Mesothelial cell of epicardium (in vitro differentiated cells): ENCODE measurements at regions not wholly inside any gene's neighbourhood (a gene's known extent, or its start where the extent isn't known, plus 50 kb on each side); places are given as distances from the start of the nearest gene placed in this dataset.

Experiments
- DNase-seq, 2 experiments: peaks; one replicate each; pipeline ENCODE4 v3.0.0; 2021; ENCODE audit warnings: low spot score in 2 of 2; ENCODE audit not compliant: unreplicated experiment in 2 of 2
- H3K27ac Mint-ChIP-seq: 2 replicates; pipeline ENCODE4 v1.8.0; 2021; ENCODE audit warnings: mixed read lengths
- H3K27me3 Mint-ChIP-seq: 2 replicates; pipeline ENCODE4 v1.8.0; 2021; ENCODE audit warnings: low read depth, mixed read lengths
- H3K36me3 Mint-ChIP-seq: 2 replicates; pipeline ENCODE4 v1.8.0; 2021; ENCODE audit warnings: mixed read lengths
- H3K4me1 Mint-ChIP-seq: 2 replicates; pipeline ENCODE4 v1.8.0; 2021; ENCODE audit warnings: mixed read lengths
- H3K4me3 Mint-ChIP-seq: 2 replicates; pipeline ENCODE4 v1.8.0; 2021; ENCODE audit warnings: mild to moderate bottlenecking, moderate library complexity, mixed read lengths
- H3K9me3 Mint-ChIP-seq: 2 replicates; pipeline ENCODE4 v1.8.0; 2021; ENCODE audit warnings: mixed read lengths
- CTCF ChIP-seq: fragments of 200-600 bp; sonication (generic); IDR thresholded peaks from one replicate; pipeline ENCODE4 v1.5.0; 2021; ENCODE audit warnings: antibody characterized with exemption; ENCODE audit not compliant: unreplicated experiment

- Mint-ChIP-seq H3K4me1 (peaks cover 66% of the 10 kb centered on the region), H3K27me3 (no peaks in the 10 kb centered on the region), H3K9me3 (no peaks in the 10 kb centered on the region), H3K4me3 (no peak overlapping the region), H3K36me3 (no peaks in the 10 kb centered on the region), H3K27ac (peak overlapping the region; percentile 21)
- no peak for DNase-seq
- TF ChIP-seq CTCF: no peak
These were observed 609.9 kb upstream of the CITED2 start for GRCh38 chr6:139984317-139984716.

GRCh38 chr6:139983555-139984276 is 609.3 kb upstream of the CITED2 start:
- Mint-ChIP-seq H3K9me3 (no peaks in the 10 kb centered on the region), H3K27me3 (no peaks in the 10 kb centered on the region), H3K36me3 (no peaks in the 10 kb centered on the region), H3K27ac (peak overlapping the region; percentile 76), H3K4me3 (no peak overlapping the region), H3K4me1 (peaks cover 64% of the 10 kb centered on the region)
- TF ChIP-seq CTCF: no peak
- DNase-seq: no peak

- Mint-ChIP-seq H3K27me3 (no peaks in the 10 kb centered on the region), H3K4me1 (peaks cover 59% of the 10 kb centered on the region), H3K27ac (peak overlapping the region; percentile 76), H3K4me3 (no peak overlapping the region), H3K36me3 (no peaks in the 10 kb centered on the region), H3K9me3 (no peaks in the 10 kb centered on the region)
- no peak for TF ChIP-seq CTCF
- no peak for DNase-seq
These were observed 608.3 kb upstream of the CITED2 start for GRCh38 chr6:139982652-139983295.

DNA sequence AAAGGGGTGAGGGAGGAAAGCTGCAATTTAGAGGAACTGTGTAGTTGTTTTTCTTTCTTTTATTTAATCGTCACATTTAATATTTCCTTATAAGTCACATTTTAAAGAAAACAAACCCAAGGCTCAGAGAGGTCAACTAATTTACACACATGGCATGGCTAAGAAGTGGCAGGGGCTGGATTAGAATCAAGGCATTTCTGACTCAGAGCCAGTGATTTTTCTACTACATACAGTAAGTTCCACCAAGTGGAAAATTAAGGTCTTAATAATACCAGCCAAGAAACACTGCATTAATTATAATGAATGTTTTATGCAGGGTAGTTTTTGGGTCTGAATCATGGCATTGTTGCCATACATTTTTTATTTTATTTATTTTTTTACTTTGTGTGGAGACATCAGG is 607.7 kb upstream of the CITED2 start:
- Mint-ChIP-seq H3K27me3 (no peaks in the 10 kb centered on the region), H3K4me1 (peaks cover 59% of the 10 kb centered on the region), H3K4me3 (no peak overlapping the region), H3K36me3 (no peaks in the 10 kb centered on the region), H3K27ac (peak overlapping the region; percentile 83), H3K9me3 (no peaks in the 10 kb centered on the region)
- TF ChIP-seq CTCF: no peak
- no peak for DNase-seq

DNA sequence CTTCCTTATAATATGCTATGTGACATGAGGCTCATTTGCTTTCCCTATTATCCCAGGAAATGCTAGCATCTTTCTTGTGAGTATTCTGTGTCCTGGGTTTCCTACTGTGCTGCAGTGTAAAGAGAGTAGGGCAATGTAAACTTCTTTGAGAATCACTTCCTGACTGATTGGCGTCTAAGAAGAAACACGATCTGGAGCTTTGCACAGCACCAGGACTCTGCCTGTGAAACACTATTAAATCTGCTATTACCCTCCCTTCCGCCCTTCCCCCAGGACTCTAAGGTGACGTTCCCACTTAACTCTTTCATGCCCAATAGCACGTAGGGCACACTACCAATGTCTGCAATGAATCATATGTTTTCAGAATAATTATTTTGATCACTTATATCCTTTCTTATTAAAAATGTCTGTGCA is 607.3 kb upstream of the CITED2 start:
- H3K4me3 Mint-ChIP-seq: no peak overlapping the region
- H3K4me1 Mint-ChIP-seq: peaks cover 59% of the 10 kb centered on the region
- H3K27ac Mint-ChIP-seq: peak overlapping the region; percentile 83
- DNase-seq: no peak
- H3K36me3 Mint-ChIP-seq: no peaks in the 10 kb centered on the region
- no peaks in the 10 kb centered on the region for H3K27me3 Mint-ChIP-seq
- no peak for TF ChIP-seq CTCF
- H3K9me3 Mint-ChIP-seq: no peaks in the 10 kb centered on the region
